PC-3 (cell line): ENCODE measurements at regions not wholly inside any gene's neighbourhood (a gene's known extent, or its start where the extent isn't known, plus 50 kb on each side); places are given as distances from the start of the nearest gene placed in this dataset.

ENCODE experiments used
- ATAC-seq: fragments of 200-7000 bp; cut with Tn5 transposase; 2 replicates; pipeline ENCODE4 v1.9.1; 2020; ENCODE audit warnings: mild to moderate bottlenecking, moderate library complexity
- BruUV-seq: library from RNA; stranded (reverse); fragments of 400-500 nt; replicated peaks from 2 replicates; lab custom pipeline; 2021; lab: Mats Ljungman, UMichigan
- CTCF ChIA-PET: fragments of 300-600 bp; sonication (Branson Sonifier 250); formaldehyde crosslinking; loops from one replicate; lab custom pipeline; 2022; ENCODE audit warnings: antibody characterized with exemption; lab: Charles Lee
- POLR2A ChIA-PET: fragments of 300-600 bp; sonication (Branson Sonifier 250); formaldehyde crosslinking; loops from one replicate; lab custom pipeline; 2022; ENCODE audit warnings: antibody characterized with exemption; ENCODE audit not compliant: unreplicated experiment; lab: Charles Lee
- DNase-seq: peaks from one replicate; pipeline ENCODE4 v3.0.0-alpha.2; 2015
- H2AFZ ChIP-seq: fragments of 300-600 bp; sonication (generic); 2 replicates; pipeline ENCODE4 v1.6.0; 2016; ENCODE audit warnings: antibody characterized with exemption, low read length
- H3F3A ChIP-seq: fragments of 300-600 bp; sonication (generic); one replicate; pipeline ENCODE4 v1.6.0; 2017; ENCODE audit warnings: antibody characterized with exemption, low read length, control low read depth, mild to moderate bottlenecking; ENCODE audit not compliant: unreplicated experiment
- H3K27ac ChIP-seq: fragments of 300-600 bp; sonication (generic); 2 replicates; pipeline ENCODE4 v1.5.1; 2016; ENCODE audit warnings: mild to moderate bottlenecking, low read length
- H3K27me3 ChIP-seq: fragments of 300-600 bp; sonication (generic); 2 replicates; pipeline ENCODE4 v1.6.1; 2016; ENCODE audit warnings: low read length, mixed read lengths
- H3K36me3 ChIP-seq: fragments of 300-600 bp; sonication (generic); 2 replicates; pipeline ENCODE4 v1.6.1; 2016; ENCODE audit warnings: low read depth, mixed run types, low read length, mixed read lengths
- H3K4me1 ChIP-seq: fragments of 300-600 bp; sonication (generic); 2 replicates; pipeline ENCODE4 v1.5.1; 2016; ENCODE audit warnings: low read length; ENCODE audit not compliant: insufficient read depth
- H3K4me2 ChIP-seq: fragments of 300-600 bp; sonication (generic); 2 replicates; pipeline ENCODE4 v1.6.0; 2016; ENCODE audit warnings: low read length
- H3K4me3 ChIP-seq: fragments of 300-600 bp; sonication (generic); 2 replicates; pipeline ENCODE4 v1.5.1; 2016; ENCODE audit warnings: mild to moderate bottlenecking, low read length, mixed read lengths
- H3K79me2 ChIP-seq: fragments of 300-600 bp; sonication (generic); 2 replicates; pipeline ENCODE4 v1.6.1; 2017; ENCODE audit warnings: low read length, mixed read lengths
- H3K9ac ChIP-seq: fragments of 300-600 bp; sonication (generic); 2 replicates; pipeline ENCODE4 v1.6.0; 2016; ENCODE audit warnings: mild to moderate bottlenecking, low read length
- H3K9me2 ChIP-seq: fragments of 300-600 bp; sonication (generic); replicated peaks from 2 replicates; pipeline ENCODE4 v1.6.1; 2016; ENCODE audit warnings: mixed run types, low read length, mixed read lengths
- H3K9me3 ChIP-seq: fragments of 300-600 bp; sonication (generic); 2 replicates; pipeline ENCODE4 v1.6.1; 2016; ENCODE audit warnings: low read length, mixed read lengths
- H4K20me1 ChIP-seq: fragments of 300-600 bp; sonication (generic); 2 replicates; pipeline ENCODE4 v1.6.1; 2016; ENCODE audit warnings: low read length, mixed read lengths
- EZH2 ChIP-seq: fragments of 300-600 bp; sonication (generic); IDR thresholded peaks from one replicate; pipeline ENCODE4 v1.6.1; 2017; ENCODE audit warnings: antibody characterized with exemption, mild to moderate bottlenecking, low read length; ENCODE audit not compliant: unreplicated experiment
- EZH2phosphoT487 ChIP-seq: fragments of 300-600 bp; sonication (generic); IDR thresholded peaks from 2 replicates; pipeline ENCODE4 v1.6.1; 2018; ENCODE audit warnings: mild to moderate bottlenecking, antibody characterized with exemption, low read length, borderline replicate concordance
- intact Hi-C: fragments of 100-400 bp; cut with micrococcal nuclease; formaldehyde crosslinking; loops from 2 replicates; pipeline ENCODE4 v1.9.0; 2023
- TF ChIP-seq, protein P1 (sequence below): fragments of 300-600 bp; sonication (generic); conservative IDR thresholded peaks from 2 replicates; pipeline ENCODE4 v1.5.1; 2017; ENCODE audit warnings: antibody characterized with exemption, low read depth, mild to moderate bottlenecking, low read length

DNA sequence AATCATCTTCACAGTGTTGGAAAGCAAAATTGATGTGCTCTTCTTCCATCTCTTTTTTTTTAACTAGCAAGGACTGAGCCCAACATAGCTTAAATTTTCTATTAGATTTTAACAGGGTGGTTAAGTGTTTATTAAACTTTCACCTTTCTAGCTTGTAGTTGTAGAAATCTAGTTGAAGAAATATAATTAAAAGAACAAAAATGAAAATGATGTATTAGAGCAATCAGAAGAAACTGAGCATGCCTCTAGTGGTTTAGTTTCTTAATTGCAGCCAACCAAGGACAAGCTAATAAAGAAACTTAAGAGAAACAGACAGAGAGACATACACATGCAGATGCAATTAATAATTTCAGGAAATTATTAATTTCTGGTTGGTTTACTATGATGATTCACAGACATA is 673.0 kb upstream of the LMO3 start:
- H3K27ac ChIP-seq = no peak overlapping the region
- no peaks in the 10 kb centered on the region for H3K9me2 ChIP-seq
- no peaks in the 10 kb centered on the region for H3K4me1 ChIP-seq
- POLR2A ChIA-PET = no interaction called here
- H3F3A ChIP-seq = no peaks in the 10 kb centered on the region
- no peak overlapping the region for H3K4me2 ChIP-seq
- no peak for ATAC-seq
- H4K20me1 ChIP-seq = no peaks in the 10 kb centered on the region
- H3K4me3 ChIP-seq = no peak overlapping the region
- H3K9me3 ChIP-seq = no peaks in the 10 kb centered on the region
- DNase-seq = peak; percentile 39
- H3K79me2 ChIP-seq = no peaks in the 10 kb centered on the region
- intact Hi-C loops = loop anchor here (10.0 kb wide), 1 partner anchor 176 kb away; no protein-coding TSS in a partner anchor
- H3K27me3 ChIP-seq = no peaks in the 10 kb centered on the region
- H2AFZ ChIP-seq = no peak overlapping the region
- no peaks in the 10 kb centered on the region for H3K36me3 ChIP-seq
- H3K9ac ChIP-seq = no peak overlapping the region
- no TSS peak for BruUV-seq
- no peak for TF ChIP-seq EZH2
- TF ChIP-seq, protein P1, sequence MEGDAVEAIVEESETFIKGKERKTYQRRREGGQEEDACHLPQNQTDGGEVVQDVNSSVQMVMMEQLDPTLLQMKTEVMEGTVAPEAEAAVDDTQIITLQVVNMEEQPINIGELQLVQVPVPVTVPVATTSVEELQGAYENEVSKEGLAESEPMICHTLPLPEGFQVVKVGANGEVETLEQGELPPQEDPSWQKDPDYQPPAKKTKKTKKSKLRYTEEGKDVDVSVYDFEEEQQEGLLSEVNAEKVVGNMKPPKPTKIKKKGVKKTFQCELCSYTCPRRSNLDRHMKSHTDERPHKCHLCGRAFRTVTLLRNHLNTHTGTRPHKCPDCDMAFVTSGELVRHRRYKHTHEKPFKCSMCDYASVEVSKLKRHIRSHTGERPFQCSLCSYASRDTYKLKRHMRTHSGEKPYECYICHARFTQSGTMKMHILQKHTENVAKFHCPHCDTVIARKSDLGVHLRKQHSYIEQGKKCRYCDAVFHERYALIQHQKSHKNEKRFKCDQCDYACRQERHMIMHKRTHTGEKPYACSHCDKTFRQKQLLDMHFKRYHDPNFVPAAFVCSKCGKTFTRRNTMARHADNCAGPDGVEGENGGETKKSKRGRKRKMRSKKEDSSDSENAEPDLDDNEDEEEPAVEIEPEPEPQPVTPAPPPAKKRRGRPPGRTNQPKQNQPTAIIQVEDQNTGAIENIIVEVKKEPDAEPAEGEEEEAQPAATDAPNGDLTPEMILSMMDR = peak; percentile 61; the same call in 1 of the 2 replicates
- TF ChIP-seq EZH2phosphoT487 = no peak
- CTCF ChIA-PET = interaction anchor here (0.7 kb wide), 1 partner anchor 489 kb away, joined by 5 read pairs; no protein-coding TSS in a partner anchor

DNA sequence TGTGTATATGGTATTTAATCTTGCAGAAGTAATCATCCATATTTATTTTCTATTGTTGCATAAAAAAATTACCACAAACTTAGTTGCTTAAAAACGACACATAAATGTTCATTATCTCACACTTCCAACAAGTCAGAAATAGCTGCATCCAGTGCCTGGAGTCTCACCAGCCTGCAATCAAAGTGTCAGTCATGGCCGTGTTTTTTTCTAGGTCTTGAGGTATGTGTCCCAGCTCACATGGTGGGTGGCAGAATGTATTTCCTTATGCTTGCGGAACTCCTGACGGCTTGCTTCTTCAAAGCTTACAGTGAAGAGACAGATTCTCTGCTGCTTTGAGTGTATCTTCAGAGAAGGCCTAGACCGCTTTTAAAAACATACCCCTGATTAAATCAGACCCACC is 670.2 kb upstream of the LMO3 start:
- H3K9me2 ChIP-seq = no peaks in the 10 kb centered on the region
- BruUV-seq = no TSS peak
- H3K9ac ChIP-seq = no peak overlapping the region
- H3F3A ChIP-seq = no peaks in the 10 kb centered on the region
- no peak overlapping the region for H2AFZ ChIP-seq
- no peaks in the 10 kb centered on the region for H3K9me3 ChIP-seq
- no peaks in the 10 kb centered on the region for H4K20me1 ChIP-seq
- intact Hi-C loops = loop anchor here (10.0 kb wide), 1 partner anchor 179 kb away; no protein-coding TSS in a partner anchor
- no peak overlapping the region for H3K27ac ChIP-seq
- no peaks in the 10 kb centered on the region for H3K79me2 ChIP-seq
- no peaks in the 10 kb centered on the region for H3K4me1 ChIP-seq
- no peak overlapping the region for H3K4me3 ChIP-seq
- CTCF ChIA-PET = no interaction called here
- H3K4me2 ChIP-seq = no peak overlapping the region
- DNase-seq (no peak), ATAC-seq (no peak)
- no peaks in the 10 kb centered on the region for H3K27me3 ChIP-seq
- TF ChIP-seq EZH2phosphoT487 = no peak
- TF ChIP-seq EZH2 = no peak
- TF ChIP-seq, protein P1 = no peak
- H3K36me3 ChIP-seq = no peaks in the 10 kb centered on the region
- POLR2A ChIA-PET = no interaction called here

DNA sequence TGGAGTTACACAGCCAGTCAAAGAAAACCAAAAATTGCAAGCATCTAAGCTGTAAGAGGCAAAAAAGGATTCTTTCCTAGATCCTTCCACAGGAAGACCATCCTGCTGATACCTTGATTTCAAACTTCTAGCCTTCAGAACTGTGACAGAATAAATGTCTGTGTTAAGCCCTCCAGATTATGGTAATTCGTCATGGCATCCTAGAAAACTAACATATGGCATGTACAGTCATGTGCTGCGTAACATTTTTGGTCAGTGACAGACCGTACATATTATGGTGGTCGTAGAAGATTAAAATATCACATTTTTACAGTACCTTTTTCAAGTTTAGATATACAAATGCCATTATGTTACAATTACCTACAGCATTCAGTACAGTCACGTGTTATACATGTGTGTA is 660.9 kb upstream of the LMO3 start:
- no peaks in the 10 kb centered on the region for H3K27me3 ChIP-seq
- DNase-seq (no peak), ATAC-seq (no peak)
- TF ChIP-seq, protein P1 = no peak
- TF ChIP-seq EZH2 = no peak
- TF ChIP-seq EZH2phosphoT487 = no peak
- H3K4me1 ChIP-seq = no peaks in the 10 kb centered on the region
- H3F3A ChIP-seq = no peaks in the 10 kb centered on the region
- H2AFZ ChIP-seq = no peak overlapping the region
- no peaks in the 10 kb centered on the region for H4K20me1 ChIP-seq
- no peak overlapping the region for H3K27ac ChIP-seq
- H3K9me2 ChIP-seq = no peaks in the 10 kb centered on the region
- CTCF ChIA-PET = no interaction called here
- no peaks in the 10 kb centered on the region for H3K79me2 ChIP-seq
- BruUV-seq = no TSS peak
- H3K36me3 ChIP-seq = no peaks in the 10 kb centered on the region
- intact Hi-C loops = no loop called here
- H3K4me3 ChIP-seq = no peak overlapping the region
- H3K4me2 ChIP-seq = no peak overlapping the region
- no peak overlapping the region for H3K9ac ChIP-seq
- POLR2A ChIA-PET = no interaction called here
- no peaks in the 10 kb centered on the region for H3K9me3 ChIP-seq
